ENCODE measurements at regions not wholly inside any gene's neighbourhood (a gene's known extent, or its start where the extent isn't known, plus 50 kb on each side); places are given as distances from the start of the nearest gene placed in this dataset.

DNA sequence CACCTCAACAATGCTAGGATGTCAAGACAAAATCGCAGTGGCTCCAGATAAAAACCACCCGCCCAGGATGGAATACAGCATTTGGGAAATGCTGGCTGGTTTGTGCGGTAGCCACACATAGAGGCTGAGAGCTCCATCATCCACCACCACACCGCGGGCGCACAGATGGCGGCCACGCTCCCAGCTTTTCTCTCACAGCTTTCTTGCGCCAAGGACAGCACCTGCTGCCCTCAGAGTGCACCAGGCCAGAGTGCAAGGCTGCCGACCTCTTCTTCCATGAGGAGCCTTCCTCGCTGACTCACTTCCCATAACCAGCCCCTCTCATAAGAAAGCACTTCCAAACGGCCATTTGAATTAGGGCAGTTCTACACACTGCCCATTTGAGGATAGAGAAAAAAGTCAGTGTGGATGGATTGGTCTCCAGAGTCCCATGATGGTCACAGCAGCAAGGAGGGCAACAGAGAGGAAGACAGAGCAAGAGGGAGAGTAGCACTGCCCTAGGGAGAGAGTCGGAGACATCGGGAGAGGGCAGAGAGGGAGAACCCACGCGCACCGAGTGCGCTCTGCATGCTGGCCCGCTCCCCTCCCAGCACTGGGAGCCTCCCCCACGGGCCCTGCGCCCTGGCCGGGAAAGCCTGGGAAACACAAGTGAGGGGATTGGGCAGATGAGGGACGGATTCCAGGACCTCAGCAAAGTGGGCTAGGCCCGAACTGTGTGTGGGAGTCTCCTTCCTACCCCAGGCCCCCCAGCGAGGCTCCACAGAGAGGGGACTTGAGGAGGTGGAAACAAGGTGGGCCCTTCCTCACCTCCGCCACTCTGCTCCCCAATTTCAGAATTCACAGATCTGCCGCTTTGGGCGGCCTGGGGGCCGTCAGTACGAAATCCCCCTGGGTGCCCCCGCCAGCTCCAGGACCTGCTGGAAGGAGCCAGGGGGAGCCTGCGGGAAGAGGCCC lies 156.9 kb downstream of the USP12 start:
- no peak for DNase-seq (ENCODE audit: low read depth in 2 of 2)

DNA sequence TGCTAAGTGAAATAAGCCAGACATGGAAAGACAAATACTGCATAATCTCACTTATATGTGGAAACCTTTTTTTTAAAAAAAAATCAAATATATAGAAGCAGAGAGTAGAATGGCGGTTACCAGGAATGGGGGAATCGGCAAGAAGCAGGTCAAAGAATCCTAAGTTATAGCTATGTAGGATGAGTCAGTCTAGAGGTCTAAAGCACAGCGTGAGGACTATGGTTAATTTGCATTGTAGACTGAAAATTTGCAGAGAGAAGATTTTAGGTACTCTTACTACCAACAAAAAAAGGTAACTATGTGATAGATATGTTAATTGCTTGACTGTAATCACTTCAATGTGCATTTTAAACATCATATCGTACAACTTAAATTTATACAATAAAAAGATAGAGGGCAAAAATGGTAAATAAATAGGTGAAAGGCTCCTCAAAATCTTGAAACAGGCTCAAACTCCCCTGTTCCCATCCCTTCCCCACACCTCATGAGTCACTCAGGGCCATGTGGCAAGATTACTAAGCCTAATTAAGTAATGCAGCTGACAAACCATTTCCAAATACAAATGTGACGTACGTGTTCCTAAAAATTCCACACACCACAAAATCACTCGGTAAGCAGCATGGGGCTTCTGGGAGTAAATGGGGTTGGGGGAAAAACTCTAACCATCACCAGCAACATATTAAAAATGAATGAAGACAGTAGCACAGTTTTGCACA lies 159.0 kb downstream of the USP12 start:
- no peak for DNase-seq (ENCODE audit: low read depth in 2 of 2)

DNA sequence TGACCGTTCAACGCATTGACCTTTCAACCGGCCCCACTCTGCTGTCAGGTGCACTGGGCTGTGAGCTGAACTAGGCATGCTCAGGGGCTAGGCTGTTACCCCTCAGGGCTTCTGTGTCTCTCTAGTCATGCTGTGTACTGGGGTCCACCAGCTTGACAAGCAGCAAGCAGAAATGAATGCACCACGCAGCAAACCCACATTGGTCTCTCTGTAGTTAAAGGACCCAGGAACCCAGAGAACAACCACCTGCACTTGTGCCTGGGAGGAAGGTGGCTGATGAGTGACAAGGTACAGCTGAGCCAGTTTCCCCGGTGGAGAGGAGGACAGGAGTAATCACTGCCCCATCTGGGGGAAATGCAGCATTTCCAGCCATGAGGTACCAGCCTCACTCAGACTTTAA lies 159.9 kb downstream of the USP12 start:
- no peak for DNase-seq (ENCODE audit: low read depth in 2 of 2)

DNA sequence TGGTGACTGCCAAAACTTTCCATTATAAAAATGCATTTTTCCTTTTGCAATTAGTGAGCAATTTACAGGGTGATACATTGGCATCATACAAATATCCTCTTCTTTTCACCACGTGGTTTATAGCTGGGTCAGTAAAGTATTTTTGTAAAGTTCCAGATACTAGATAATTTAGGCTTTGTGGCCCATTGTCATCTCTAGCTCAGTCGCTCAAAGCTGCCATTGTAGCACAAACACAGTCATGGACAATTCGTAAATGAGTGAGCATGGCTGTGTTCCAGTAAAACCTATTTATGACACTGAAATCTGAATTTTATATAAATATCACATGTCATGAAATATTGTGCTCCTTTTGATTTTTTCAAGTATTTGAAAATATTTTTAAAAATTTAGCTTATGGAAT lies 162.9 kb downstream of the USP12 start:
- DNase-seq (ENCODE audit: low read depth in 2 of 2), result no peak

DNA sequence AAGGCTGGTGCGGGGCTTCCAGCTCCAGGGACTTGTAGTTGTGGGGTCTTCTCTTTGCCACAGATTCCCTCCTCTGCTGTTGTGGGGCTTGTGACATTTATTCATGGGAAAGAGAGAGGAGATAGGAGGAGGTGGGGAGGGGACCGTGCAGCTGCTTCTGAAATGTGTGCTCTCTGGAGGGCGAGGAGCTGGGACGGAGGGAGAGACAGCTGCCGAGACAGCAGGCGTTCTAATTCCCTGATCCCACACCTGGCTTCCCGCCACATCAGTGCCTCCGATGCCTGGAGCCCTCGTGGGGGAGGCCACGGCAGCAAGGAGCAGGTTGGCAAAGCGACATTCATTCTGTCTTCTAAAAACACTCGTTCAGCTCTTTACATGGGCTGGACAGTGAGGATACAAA lies 164.4 kb downstream of the USP12 start:
- DNase-seq (ENCODE audit: low read depth in 2 of 2), result no peak

DNA sequence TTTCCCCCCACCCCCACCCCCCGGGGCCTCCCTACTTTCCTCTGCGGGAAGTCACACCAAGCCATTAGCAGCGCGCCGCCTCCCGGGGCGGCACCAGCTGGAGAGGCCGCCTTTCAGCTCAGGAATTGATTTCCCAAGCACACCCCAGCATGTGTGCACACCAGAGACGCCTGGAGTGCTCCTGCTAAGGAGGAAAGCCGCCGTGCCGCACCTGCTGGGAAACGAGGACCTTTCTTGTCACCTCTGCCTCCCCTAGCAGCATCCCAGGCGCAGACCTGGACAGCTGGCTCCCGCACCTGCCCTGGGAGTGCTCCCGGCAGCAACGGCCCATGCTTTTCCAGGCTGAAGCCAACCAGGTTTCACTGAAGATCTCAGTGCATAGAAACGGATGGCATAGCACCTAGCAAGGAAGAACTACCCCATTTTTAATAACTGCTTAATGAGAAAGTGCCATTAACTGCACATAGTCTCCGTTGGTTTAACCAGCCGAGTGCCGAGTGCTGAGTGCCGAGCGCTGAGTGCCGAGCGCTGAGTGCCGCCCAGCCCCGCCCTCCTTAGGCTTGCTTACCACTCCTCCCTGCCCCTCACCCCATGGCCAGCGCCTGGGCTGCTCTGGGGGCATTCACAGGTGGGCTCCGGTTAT lies 165.0 kb downstream of the USP12 start:
- no peak for DNase-seq (ENCODE audit: low read depth in 2 of 2)

DNA sequence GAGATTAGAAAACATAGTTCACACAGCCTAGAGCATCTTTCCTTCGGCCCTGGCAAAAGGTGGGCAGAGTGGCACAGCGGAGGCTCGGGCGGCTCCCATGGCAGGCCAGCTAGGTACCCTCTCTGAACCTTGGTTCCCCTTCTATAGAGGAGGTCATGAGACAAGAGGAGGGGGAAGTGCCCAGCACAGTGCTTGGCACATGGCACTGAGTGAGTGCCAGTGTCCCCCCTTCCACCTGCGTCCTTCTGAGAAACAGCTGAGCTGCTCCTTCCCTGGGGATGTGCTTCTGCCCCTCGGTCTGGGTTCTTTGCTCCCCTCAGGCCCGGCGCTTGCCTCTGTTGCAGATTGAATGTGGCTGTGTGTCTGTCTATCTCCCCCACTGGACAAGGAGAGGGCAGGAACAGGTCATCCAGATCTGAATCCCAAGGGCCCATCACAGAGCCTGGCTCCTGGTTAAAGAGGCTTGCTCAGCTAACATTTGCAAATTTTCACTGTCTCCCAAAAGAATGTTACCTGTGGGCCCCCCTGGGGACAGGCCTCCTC lies 165.6 kb downstream of the USP12 start:
- DNase-seq (ENCODE audit: low read depth in 2 of 2), result no peak

DNA sequence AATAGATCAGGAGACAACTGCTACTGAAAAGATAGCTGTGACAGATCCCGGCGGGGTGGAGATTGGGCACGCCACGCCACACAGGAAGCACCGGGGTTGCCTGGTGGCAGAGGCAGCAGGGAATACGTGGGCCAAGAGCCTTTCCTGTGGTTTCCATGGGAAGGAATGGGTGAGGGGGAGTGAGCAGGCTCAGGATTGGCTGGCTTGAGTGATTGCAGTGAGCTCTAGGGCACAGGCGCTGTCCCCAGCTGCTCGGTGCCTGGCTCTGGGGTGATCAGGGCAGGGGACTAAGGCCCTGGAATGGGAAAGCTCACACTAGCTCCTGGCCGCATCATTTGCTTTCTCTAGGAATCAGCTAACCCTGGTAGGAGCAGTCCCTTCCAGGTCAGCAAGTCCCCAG lies 166.1 kb downstream of the USP12 start:
- peak; percentile 12 to 15 for DNase-seq (ENCODE audit: low read depth in 2 of 2)

DNA sequence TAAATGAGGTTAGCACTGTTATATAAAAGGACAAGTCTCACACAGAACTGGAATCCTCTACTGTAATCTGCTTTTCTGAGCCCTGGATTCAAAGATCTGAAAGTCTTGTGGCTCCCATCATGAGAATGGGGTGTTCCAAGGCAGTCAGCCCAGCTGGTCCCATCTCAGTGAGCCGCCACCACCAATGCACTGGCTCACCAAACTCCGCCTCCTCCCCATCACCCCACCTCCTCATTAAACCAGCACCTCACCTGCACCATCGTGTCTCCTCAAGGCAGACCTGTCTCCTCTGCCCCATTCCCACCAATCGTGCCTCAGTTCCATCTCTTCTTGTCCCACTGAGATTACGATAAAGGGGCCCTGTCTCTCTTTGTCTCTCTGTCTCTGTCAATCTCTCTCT lies 166.7 kb downstream of the USP12 start:
- DNase-seq (ENCODE audit: low read depth in 2 of 2), result no peak

DNA sequence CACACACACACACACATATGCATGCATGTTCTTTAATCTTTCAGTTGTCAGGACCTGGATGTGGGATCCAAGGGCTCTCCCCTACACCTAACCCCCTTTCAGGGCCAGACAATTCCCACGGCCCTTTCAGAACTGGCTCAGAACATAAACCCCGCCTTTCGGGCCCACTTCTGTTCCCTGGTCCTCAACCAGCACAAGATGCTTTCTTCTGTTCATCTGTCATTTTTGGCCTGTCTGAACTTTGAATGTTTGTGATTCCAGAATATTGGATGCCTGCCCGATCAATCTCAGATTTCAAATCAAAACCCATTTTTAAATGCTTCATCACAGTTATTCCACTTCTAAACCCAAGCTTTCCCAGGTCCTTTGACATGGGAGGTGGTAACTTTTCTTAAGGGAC lies 167.3 kb downstream of the USP12 start:
- DNase-seq (ENCODE audit: low read depth in 2 of 2), result no peak

DNA sequence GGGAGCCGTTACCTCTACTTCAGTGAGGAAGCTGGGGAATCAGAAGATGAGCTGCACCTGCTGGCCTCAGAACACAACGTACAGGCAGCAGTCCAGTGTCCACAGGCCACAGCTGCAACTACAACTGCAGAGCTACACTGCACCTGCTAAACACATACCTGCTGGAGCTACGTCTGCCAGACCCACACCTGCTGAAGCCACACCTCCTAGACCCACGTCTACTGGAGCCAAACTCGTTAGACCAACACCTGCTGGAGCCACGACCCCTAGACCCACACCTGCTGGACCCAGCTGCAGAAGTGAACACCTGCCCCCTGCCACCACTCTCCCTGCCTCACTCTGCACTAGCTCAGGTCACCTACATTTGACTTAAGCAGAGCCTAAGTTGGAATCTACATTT lies 169.9 kb downstream of the USP12 start:
- no peak for DNase-seq (ENCODE audit: low read depth in 2 of 2)

DNA sequence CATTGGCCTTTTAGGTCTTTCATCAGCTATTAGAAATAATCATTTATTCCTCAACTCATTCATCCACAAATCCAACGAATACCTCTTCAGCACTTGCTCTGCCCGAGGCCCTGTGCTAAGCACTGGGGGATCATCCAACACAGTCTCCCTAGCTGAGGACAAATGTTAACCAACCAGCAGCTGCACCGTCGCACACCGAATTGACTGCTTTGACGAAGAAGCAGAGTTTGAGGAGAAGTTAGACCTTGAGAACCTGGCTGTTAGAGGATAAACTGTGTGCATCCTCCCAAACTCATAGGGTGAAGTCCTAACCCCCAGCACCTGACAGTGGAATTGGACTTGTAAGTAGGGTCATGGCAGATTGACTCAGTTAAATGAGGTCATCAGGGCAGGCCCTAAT lies 170.9 kb downstream of the USP12 start:
- no peak for DNase-seq (ENCODE audit: low read depth in 2 of 2)

DNA sequence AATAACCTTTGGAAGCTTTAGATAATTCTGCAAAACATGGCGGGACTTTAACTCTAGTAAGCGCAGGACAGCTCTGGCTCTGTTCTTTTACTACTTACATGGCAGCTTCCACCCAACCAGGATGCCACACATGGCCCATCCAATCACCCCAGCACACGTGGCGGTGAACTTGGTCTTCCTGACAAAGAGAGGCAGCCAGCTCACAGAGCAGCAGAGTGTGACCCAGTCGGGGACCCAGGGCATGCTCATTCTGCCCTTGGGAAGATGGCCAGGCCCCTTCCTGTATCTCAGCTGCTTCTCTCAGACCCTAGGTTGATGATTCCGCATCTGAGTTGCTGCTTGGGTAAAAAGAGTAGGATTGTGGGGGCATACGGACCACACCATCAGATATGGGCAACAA lies 172.1 kb downstream of the USP12 start:
- no peak for DNase-seq (ENCODE audit: low read depth in 2 of 2)

DNA sequence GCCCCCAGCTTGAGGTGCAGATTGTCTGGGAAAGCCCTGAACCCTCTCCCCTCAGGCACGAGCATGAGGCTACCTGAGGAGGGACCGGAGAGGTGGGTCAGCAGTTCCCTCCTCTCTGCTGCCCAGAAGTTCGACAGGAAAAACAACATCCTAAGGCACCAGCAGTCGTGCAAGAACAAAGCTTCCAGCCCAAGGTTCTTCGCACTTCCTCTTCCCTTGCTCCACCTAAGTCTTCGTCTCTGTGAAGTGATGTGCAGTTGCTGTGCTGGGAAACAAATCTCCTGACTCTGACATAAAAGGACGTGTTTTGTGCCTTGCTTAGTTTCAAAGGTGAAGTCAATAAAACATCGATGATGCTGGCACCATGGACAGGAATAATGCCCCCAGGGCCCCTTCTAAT lies 173.3 kb downstream of the USP12 start:
- DNase-seq (ENCODE audit: low read depth in 2 of 2), result no peak

DNA sequence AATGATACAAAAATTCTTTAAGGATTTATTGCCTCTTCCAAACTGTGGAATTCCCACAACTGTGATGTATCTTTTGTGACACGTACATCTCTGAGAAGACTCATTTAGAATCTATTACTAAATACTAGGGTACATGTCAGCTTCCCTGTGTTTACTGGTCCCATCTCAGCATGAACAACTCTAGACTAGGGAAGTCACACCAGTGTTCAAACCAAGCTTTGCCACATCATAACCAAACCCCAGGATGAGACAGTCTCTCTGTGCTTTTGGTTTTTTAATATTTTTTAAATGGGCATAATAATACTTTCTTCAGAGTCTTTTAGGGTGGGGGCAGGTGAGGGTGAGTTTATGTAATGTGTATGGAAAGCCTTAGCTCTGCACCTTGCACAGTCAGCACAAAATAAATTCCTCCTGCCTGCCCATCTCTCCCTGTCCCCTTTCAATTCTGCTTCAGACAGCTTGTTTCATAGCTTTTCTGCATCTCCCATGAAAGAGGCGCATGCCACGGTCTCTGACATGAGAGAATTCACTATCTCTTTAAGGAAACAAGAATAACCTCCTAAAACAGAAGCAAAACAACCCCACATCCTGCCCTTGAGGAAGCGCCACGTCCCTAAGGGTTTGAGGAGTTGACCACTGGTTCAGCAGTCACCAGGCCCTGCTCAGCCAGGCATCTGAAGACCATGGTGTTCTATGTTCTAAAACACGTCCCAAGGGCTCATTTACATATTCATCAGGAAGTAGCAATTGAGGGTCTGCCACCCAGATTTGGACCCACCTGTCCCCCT lies 174.5 kb downstream of the USP12 start:
- DNase-seq (ENCODE audit: low read depth in 2 of 2), result no peak

DNA sequence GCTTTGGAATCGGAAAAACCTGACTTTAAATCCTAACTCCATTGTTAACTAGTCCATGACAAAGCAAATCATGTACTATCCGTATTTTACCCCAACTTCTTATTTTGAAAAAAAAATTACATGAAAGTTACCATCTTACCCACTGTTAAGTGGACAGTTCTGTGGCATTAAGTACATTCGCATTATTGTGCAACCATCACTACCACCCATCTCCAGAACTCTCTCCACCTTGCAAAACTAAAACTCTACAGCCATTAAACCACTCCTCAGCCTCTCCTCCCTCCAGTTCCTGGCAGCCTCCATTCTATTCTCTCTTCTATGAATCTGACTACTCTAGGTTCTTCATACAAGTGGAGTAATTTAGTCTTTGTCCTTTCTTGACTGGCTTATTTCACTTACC lies 176.5 kb downstream of the USP12 start:
- no peak for DNase-seq (ENCODE audit: low read depth in 2 of 2)

DNA sequence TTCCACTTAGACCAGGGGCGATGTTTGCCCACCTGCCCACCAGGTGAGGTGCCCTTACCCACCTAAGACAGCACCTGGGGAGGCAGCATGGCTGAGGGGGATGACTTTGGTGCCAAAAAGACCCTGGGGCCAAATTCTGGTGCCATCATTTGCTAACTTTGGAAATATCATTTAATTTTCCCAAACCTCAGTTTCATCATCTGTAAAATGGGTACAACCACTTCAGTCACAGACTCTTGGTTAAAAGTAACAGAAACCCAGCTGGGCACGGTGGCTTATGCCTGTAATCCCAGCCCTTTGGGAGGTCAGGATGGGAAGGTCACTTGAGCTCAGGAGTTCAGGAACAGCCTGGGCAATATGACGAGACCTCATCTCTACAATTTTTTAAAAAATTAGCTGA lies 177.8 kb downstream of the USP12 start:
- DNase-seq (ENCODE audit: low read depth in 2 of 2), result no peak

DNA sequence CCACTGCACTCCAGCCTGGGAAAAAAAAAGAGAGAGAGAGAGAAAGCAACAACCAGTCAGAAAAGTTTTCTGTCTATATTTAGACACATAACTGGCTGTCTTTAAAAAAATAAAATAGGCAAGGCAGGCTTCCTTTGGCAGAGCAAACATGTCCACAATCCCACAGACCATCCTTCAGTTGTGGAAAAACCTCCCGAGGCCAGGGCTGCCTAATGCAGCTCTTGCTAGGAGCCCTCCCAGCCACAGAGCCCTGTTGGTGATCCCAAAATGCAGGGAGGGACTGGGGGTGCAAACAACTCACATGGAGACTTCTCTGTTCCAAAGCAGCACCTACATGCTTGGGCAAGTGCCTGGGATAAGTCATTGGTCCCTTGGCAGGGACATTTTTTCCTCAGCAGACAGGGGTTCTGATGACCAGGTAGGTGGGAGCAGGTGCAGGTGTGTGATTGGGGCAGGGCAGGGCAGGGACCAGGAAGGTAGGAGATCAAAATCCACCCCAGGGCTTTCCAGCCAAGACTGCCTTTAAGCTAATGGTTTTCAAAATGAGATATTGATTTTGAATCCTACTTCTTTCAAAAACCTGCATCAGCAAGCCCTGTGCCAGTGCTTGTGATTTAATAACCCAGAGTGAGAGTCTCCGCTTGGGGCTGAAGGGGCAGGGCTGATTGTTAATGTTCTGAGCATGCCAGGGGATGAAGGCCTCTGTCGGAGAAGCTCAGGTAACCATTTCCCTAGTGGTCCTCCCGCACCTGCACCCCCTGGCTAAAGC lies 178.5 kb downstream of the USP12 start:
- no peak for DNase-seq (ENCODE audit: low read depth in 2 of 2)

DNA sequence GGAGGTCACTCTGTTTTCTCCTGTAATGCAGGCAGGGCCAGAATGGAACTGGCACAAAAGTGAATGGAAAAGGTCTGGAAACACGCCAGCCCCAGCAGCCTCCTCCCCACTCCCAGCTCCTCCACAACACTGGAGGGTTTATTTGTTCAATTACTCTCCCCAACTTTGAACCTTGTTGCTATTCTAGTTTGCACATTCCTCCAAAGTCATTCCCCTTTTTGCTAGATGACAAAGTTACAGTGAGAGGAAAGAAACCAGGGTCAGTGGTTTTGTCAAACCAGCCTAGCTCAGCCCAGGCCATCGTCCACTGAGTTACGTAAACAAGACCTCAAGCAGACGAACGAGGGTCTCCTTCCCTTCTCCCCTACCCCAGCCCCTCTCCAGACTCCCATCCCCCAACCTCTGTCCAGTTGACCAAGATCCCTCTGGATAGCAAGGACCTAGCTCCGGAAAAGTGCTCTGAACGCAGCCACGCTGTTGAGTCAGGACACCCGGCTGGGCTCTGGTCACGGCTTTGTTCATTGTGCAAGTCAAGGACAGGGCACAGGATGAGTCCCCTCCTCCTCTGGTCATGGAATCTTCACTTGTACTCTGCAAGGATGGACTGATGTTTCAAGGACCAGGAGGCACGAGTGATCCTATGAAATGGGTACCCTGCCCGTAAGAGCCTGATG lies 180.0 kb downstream of the USP12 start:
- DNase-seq (ENCODE audit: low read depth in 2 of 2), result no peak
